ENCODE measurements at regions not wholly inside any gene's neighbourhood (a gene's known extent, or its start where the extent isn't known, plus 50 kb on each side); places are given as distances from the start of the nearest gene placed in this dataset.

DNA sequence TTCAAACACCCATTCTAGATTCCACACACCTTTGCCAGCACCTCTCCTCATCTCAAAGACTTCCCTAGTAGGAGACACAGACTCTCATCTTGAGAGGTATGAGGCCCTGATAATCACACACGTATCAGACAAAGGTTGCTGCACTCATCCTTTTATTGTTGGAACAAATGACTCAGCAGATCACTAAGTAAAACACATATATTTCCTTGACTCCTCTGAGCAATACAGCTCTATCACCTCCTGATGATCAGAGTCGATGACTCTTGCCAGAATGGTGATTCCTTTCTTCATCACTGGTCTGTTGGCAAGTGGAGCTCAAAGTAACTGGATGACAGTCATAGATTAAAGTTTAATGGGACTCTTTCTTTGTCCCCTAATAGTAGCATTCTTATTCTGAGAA lies 1049.2 kb upstream of the ZEB2 start:
- no peak for DNase-seq
- Mint-ChIP-seq H3K27ac (no peak overlapping the region), H3K27me3 (no peaks in the 10 kb centered on the region), H3K4me3 (no peak overlapping the region), H3K9me3 (peaks cover 0 to 9% of the 10 kb centered on the region in 2 donors), H3K4me1 (no peaks in the 10 kb centered on the region)
- ATAC-seq = no peak

GRCh38 chr2:145563741-145564615 lies 1044.1 kb upstream of the ZEB2 start:
- no peaks in the 10 kb centered on the region for H3K27me3 Mint-ChIP-seq
- DNase-seq = no peak
- no peak overlapping the region for H3K4me3 Mint-ChIP-seq
- H3K9me3 Mint-ChIP-seq = no peaks in the 10 kb centered on the region
- no peak for ATAC-seq
- no peak overlapping the region for H3K27ac Mint-ChIP-seq
- no peaks in the 10 kb centered on the region for H3K4me1 Mint-ChIP-seq

DNA sequence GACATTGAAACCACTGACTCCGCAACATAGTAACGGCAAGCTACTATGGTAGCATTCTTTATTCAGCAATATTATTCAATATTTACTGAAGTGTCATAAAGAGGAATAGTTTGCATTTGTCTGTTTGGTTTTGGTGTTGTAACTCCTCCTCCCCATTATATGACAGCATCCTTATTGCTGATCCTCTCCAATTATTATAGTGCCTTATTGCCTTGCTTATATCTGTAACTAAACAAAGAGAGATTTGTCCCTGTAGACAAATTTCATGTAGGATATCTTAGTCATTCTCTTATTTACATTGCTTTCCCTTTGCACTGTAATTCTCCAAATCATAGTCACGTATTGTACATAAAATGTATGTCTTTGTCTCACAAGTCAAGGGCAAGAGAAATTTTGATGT lies 1041.2 kb upstream of the ZEB2 start:
- H3K4me1 Mint-ChIP-seq = no peaks in the 10 kb centered on the region
- ATAC-seq (no peak), DNase-seq (no peak)
- H3K27ac Mint-ChIP-seq = no peak overlapping the region
- no peaks in the 10 kb centered on the region for H3K27me3 Mint-ChIP-seq
- no peak overlapping the region for H3K4me3 Mint-ChIP-seq
- H3K9me3 Mint-ChIP-seq = no peaks in the 10 kb centered on the region

DNA sequence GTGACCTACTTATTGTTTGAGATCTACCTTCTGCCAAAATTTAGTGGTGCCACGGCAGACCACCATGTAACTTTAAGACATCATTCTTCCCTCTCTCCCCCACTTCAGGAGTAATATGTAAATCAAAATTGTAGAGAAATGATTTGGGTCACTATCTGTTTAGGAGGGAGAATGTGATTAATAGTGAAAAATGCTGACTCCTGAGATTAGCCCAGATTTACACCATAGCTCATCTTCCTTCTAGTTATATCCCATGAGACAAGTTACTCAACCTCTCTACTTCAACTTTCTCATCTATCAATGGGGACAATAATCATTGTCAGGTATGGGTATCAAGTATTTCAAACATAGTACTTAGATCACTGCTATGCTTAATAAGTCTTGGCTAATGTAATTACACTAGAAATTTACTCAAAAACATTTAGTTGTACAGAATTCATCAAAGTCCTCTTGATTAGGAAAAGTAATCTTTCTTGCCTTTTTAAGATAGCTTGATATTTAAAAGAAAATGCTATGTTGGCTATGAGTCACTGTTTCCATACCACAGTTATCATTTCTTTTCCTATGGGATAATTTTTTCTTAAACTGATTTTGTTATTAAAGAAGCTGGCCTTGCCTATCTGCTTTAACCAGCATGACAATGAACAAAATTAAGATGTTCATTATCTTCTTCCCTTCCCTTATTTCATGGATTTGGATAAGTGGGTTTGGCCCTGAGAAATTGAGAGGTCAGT lies 1038.9 kb upstream of the ZEB2 start:
- Mint-ChIP-seq H3K27me3 (no peaks in the 10 kb centered on the region), H3K4me3 (no peak overlapping the region), H3K9me3 (no peaks in the 10 kb centered on the region), H3K4me1 (no peaks in the 10 kb centered on the region), H3K27ac (no peak overlapping the region)
- no peak for ATAC-seq
- DNase-seq = no peak

- ATAC-seq (no peak), DNase-seq (no peak)
- Mint-ChIP-seq H3K4me1 (no peaks in the 10 kb centered on the region), H3K4me3 (no peak overlapping the region), H3K9me3 (no peaks in the 10 kb centered on the region), H3K27me3 (no peaks in the 10 kb centered on the region), H3K27ac (no peak overlapping the region)
Observed at GRCh38 chr2:145555360-145555759, 1035.4 kb upstream of the ZEB2 start.

- H3K4me3 Mint-ChIP-seq = no peak overlapping the region
- H3K4me1 Mint-ChIP-seq = no peaks in the 10 kb centered on the region
- H3K27ac Mint-ChIP-seq = no peak overlapping the region
- DNase-seq (no peak), ATAC-seq (no peak)
- no peaks in the 10 kb centered on the region for H3K27me3 Mint-ChIP-seq
- no peaks in the 10 kb centered on the region for H3K9me3 Mint-ChIP-seq
Observed at GRCh38 chr2:145551686-145552085, 1031.8 kb upstream of the ZEB2 start.

DNA sequence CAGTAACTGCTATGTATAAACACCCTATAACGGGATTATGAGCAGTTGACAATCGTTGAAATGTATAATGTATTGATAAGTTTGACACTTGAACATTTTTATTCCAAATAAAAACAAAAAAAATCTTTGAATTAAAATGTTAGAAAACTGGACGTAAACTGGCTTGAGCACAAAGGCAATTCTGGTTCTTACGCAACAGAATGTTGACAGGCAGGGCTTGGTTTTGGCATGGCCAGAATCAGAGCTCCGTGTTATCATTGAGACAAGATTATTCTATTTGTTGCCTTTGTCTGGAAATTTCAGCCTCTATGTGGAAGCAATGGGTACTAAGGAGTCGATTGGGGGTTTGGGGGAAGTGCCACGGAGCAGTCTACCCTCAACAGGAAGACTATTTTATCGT lies 1028.6 kb upstream of the ZEB2 start:
- no peaks in the 10 kb centered on the region for H3K27me3 Mint-ChIP-seq
- H3K4me3 Mint-ChIP-seq = no peak overlapping the region
- H3K4me1 Mint-ChIP-seq = no peaks in the 10 kb centered on the region
- H3K27ac Mint-ChIP-seq = no peak overlapping the region
- DNase-seq (no peak), ATAC-seq (no peak)
- no peaks in the 10 kb centered on the region for H3K9me3 Mint-ChIP-seq

DNA sequence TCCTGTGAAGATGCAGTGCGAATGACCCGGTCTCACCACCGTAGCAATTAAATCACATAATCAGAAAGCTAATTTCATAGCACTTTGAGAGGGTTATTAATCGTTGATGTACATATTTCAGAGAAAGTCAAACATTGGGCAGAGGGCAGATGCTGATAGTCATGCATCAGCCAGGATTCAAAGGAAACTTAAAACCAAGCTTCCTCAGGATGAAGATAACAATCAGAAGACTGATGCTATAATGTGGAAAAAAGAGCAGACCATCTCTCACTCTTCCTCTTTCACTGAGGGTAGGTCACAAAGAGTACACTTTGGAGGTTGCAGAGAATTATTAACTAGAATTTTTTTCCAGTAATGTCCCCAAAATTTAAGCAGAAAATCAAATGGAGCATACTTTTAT lies 1027.7 kb upstream of the ZEB2 start:
- no peak for ATAC-seq
- Mint-ChIP-seq H3K9me3 (no peaks in the 10 kb centered on the region), H3K4me1 (no peaks in the 10 kb centered on the region), H3K4me3 (no peak overlapping the region), H3K27me3 (no peaks in the 10 kb centered on the region), H3K27ac (no peak overlapping the region)
- no peak for DNase-seq

DNA sequence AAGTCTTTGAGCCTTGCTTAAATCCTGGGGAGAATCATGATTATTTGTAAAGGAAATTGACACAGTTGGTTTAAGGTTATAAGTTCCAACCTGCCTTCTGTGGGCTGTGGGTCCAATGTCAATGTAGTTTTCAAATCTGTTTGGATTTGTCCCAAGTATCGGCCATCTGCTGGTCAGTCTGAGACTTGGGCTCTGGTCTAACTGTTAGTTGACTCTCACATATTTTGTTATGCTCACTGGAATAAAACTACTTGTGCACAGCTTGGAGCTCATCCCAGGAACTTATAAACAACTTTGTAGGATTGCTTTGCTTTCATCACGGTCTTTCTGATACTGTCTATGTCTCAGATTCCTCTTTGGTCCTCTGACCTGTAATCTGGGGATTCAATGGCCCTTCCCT lies 1026.2 kb upstream of the ZEB2 start:
- no peak for DNase-seq
- H3K27me3 Mint-ChIP-seq = no peaks in the 10 kb centered on the region
- no peak for ATAC-seq

GRCh38 chr2:145543856-145544255 lies 1023.9 kb upstream of the ZEB2 start:
- DNase-seq = no peak
- no peaks in the 10 kb centered on the region for H3K9me3 Mint-ChIP-seq
- no peak overlapping the region for H3K4me3 Mint-ChIP-seq
- ATAC-seq = no peak
- H3K27me3 Mint-ChIP-seq = no peaks in the 10 kb centered on the region
- H3K27ac Mint-ChIP-seq = no peak overlapping the region
- H3K4me1 Mint-ChIP-seq = no peaks in the 10 kb centered on the region

More for the DNA sequence above, 1026.2 kb upstream of the ZEB2 start:
- Mint-ChIP-seq H3K9me3 (no peaks in the 10 kb centered on the region), H3K4me3 (no peak overlapping the region), H3K4me1 (no peaks in the 10 kb centered on the region), H3K27ac (no peak overlapping the region)

- H3K9me3 Mint-ChIP-seq = no peaks in the 10 kb centered on the region
- no peak for ATAC-seq
- H3K27me3 Mint-ChIP-seq = no peaks in the 10 kb centered on the region
- H3K4me1 Mint-ChIP-seq = no peaks in the 10 kb centered on the region
- no peak for DNase-seq
- no peak overlapping the region for H3K27ac Mint-ChIP-seq
- no peak overlapping the region for H3K4me3 Mint-ChIP-seq
Observed at GRCh38 chr2:145543155-145543554, 1023.2 kb upstream of the ZEB2 start.

- DNase-seq (no peak), ATAC-seq (no peak)
- Mint-ChIP-seq H3K9me3 (no peaks in the 10 kb centered on the region), H3K27me3 (peaks cover 6% of the 10 kb centered on the region), H3K27ac (no peak overlapping the region), H3K4me3 (no peak overlapping the region), H3K4me1 (no peaks in the 10 kb centered on the region)
Observed at GRCh38 chr2:145541028-145541427, 1021.1 kb upstream of the ZEB2 start.

DNA sequence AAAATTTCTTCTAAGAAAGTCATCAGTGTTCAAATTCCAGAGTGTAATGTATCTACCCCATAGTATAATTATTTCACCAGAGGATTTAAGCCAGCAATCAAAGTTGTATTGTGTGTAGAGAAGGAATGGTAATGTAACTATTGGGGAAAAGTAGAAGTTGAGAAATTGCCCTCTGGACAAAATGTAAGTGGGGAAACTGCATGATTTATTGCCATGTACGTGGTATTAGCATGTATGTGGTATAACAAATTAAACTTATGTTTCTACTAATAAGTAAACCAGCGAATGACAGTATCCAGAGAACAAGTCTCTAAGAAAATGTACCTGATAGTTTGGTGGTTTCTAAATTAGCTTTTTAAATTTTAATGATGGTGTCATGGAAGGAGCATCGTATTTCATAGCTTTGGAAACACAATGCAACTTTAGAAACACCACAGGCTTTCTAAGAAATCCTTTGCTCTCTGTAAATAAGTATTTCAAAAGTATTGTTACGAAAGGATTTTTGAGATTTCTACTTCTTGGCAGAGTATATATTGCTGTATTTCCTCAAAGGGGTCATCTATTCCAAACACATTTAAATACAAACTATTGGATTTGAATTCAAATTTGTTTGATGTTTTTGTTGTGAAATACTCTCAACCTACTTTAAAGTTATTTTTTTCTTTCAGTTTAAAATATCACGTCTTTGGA lies 1018.9 kb upstream of the ZEB2 start:
- H3K4me3 Mint-ChIP-seq = no peak overlapping the region
- H3K4me1 Mint-ChIP-seq = no peaks in the 10 kb centered on the region
- H3K27me3 Mint-ChIP-seq = peaks cover 6% of the 10 kb centered on the region
- DNase-seq (no peak), ATAC-seq (no peak)
- no peak overlapping the region for H3K27ac Mint-ChIP-seq
- H3K9me3 Mint-ChIP-seq = no peaks in the 10 kb centered on the region

GRCh38 chr2:145530653-145531052 lies 1010.7 kb upstream of the ZEB2 start:
- Mint-ChIP-seq H3K27ac (no peak overlapping the region), H3K27me3 (no peaks in the 10 kb centered on the region), H3K4me3 (no peak overlapping the region), H3K9me3 (no peaks in the 10 kb centered on the region), H3K4me1 (no peaks in the 10 kb centered on the region)
- ATAC-seq (no peak), DNase-seq (no peak)

GRCh38 chr2:145524836-145525235 lies 1004.9 kb upstream of the ZEB2 start:
- DNase-seq = no peak
- no peaks in the 10 kb centered on the region for H3K4me1 Mint-ChIP-seq
- no peaks in the 10 kb centered on the region for H3K27me3 Mint-ChIP-seq
- H3K27ac Mint-ChIP-seq = no peak overlapping the region
- H3K9me3 Mint-ChIP-seq = peaks cover 0 to 10% of the 10 kb centered on the region in 2 donors
- H3K4me3 Mint-ChIP-seq = no peak overlapping the region
- ATAC-seq = no peak

DNA sequence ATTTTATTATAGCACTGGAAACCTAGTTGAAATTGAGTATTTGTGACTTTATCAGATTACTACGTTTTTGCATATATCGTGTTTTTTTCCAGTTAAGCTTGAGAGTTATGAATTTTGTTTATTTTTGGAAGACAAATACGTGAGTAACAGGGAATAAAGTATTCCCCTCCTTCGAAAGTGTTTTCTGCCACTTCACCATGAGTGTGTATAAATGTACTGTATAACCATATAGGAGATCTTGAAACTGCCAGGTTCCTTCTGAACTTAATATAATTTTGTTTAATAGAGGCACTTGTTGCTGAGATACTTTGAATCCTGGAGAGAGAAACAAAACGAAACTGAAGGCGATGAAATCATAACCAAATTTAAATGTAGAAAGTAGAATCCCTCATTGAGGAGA lies 1004.4 kb upstream of the ZEB2 start:
- Mint-ChIP-seq H3K27ac (no peak overlapping the region), H3K4me1 (no peaks in the 10 kb centered on the region), H3K27me3 (no peaks in the 10 kb centered on the region), H3K9me3 (peaks cover 0 to 10% of the 10 kb centered on the region in 2 donors), H3K4me3 (no peak overlapping the region)
- DNase-seq = no peak
- ATAC-seq = no peak
